Activated naive CD4-positive, alpha-beta T cell treated with anti-CD3 and anti-CD28 coated beads, Interleukin-2, amount 50 U/mL, for 72 hours (primary cell): ENCODE measurements at regions not wholly inside any gene's neighbourhood (a gene's known extent, or its start where the extent isn't known, plus 50 kb on each side); places are given as distances from the start of the nearest gene placed in this dataset.
"Not testable (repeated sequence)": the region's sequence is repeated elsewhere in the genome, so short reads cannot be mapped to it uniquely, and the experiment has no call there.

ENCODE experiments used
- ATAC-seq, 2 donors: fragments of 150-1000 bp; cut with Tn5 transposase; 2 replicates each; pipeline ENCODE4 v1.10.0; 2021; ENCODE audit warnings: mild to moderate bottlenecking in 2 of 2, moderate library complexity in 2 of 2
- DNase-seq, 2 donors: peaks; one replicate each; pipeline ENCODE4 v3.0.0; 2021 to 2022; ENCODE audit warnings: low spot score in 2 of 2
- H3K27ac Mint-ChIP-seq, 2 donors: one replicate each; pipeline ENCODE4 v1.8.0; 2022; ENCODE audit warnings: mild to moderate bottlenecking in 2 of 2, mixed read lengths in 2 of 2
- H3K36me3 Mint-ChIP-seq, 2 donors: one replicate each; pipeline ENCODE4 v1.8.0; 2022; ENCODE audit warnings: mixed read lengths in 2 of 2
- H3K9me3 Mint-ChIP-seq, 2 donors: one replicate each; pipeline ENCODE4 v1.8.0; 2022; ENCODE audit warnings: mixed read lengths in 2 of 2

DNA sequence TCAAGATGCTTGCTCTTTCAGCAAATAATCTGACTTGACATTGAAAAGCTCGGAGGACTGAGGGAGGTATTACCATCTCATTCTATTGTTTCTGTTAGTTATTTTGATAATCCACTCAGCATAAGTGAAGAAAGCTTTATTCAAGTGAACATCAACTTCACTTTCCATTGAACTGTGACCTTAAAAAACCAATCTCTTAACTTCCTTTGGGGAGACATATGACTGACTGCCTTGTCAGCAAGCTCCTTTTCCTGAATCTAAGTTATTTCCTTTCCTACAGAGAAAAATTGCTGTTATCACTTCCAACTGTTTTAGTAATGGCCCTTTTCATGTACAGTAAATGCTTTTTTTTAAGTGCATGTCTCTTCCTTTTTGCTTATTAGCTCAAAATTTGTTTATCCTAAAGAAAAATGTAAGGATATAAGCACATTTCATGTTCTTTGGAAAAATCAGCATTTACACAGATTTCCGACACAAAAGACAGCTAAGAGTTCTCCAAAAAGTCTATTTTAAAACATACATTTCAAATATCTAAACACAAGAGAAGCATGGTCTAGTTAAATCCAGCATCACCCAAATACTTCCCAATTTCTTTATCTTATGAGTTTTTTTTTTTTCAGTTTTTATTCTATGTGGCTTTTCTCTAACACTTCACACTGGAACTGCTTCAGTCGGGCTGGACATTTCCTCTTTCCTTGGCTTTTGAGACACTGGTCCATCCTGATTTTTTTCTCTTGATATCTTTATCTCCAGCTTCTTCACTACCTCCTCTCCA, 117.9 kb upstream of the DAB2 start:
- Mint-ChIP-seq H3K27ac (no peak overlapping the region), H3K9me3 (no peaks in the 10 kb centered on the region), H3K36me3 (no peaks in the 10 kb centered on the region)
- DNase-seq (no peak), ATAC-seq (no peak)

DNA sequence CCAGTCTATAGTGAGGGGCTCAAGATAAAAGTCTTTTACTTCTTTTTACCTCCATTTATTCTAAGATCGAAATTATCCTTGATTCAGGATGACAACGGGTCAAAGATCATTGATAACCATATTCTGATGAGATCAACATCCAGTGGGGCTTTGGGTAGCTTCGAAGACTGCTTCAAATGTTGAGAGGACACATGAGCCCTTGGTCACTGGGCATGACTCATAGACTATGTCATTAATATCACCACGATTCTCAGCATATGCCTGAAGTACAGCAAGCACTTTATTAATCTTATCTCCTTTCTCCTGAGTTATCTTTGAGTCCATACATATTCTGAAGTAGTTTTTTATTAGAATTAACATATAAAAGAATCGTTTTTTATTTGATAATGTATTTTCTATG, 117.1 kb upstream of the DAB2 start:
- no peak for DNase-seq
- no peaks in the 10 kb centered on the region for H3K36me3 Mint-ChIP-seq
- ATAC-seq = no peak
- H3K27ac Mint-ChIP-seq = no peak overlapping the region
- no peaks in the 10 kb centered on the region for H3K9me3 Mint-ChIP-seq

DNA sequence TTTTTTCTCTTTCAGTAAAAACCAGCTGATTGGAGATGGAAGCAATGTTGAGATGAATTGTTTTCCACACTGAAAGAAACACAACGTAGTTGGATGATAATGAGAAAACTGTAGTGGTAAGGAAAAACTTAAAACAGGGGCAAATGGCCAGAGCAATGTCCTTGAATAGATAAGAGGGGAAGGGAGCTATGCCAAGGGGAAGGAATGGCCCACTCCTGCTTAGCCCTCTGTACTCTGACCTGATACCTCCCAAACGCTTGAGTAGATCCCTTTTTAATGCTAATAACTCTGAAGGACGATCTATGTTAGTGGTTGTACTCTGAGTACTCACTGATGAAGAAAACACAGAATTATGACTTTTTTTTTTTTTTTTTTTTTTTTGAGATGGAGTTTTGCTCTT, 114.7 kb upstream of the DAB2 start:
- H3K9me3 Mint-ChIP-seq = no peaks in the 10 kb centered on the region
- no peak overlapping the region for H3K27ac Mint-ChIP-seq
- ATAC-seq = no peak
- DNase-seq = no peak
- H3K36me3 Mint-ChIP-seq = no peaks in the 10 kb centered on the region

DNA sequence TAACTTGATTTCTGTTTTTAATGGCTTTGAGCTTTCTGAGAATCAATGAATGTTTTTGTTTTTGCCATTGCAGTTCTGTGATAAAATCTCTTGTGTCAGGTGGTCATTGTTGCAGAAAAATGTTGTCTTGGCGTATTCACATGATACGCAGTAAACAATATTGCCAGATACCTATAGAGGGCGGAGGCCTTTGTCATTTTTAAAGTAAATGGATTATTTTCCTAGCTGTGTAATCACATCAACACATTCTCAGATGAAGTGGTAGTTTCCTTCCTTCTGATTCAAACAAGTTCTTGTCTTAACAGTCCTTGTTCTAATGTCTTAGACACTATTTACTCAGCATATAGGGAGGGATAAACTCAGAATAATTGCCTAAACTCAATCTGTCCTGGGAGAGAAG, 109.9 kb upstream of the DAB2 start:
- DNase-seq (no peak), ATAC-seq (no peak)
- Mint-ChIP-seq H3K27ac (no peak overlapping the region), H3K36me3 (no peaks in the 10 kb centered on the region), H3K9me3 (no peaks in the 10 kb centered on the region)

DNA sequence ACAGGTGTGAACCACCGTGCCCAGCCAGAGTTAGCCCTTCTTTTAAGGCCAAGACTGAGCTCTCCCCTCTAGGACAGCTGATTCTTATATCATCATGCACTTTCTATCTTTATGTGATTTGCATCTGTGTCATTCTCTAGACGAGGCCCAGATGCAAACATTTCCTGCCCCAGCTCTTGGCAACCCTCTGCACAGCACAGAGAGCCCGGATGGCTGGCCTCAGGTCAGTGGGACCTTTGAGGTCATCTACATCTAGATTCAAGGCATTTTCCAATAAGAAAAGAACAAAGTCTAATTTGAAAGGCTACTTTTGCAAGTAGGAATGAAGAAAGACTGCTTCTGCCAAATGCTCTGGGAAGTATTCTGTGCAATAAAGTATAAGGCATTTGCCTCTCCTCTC, 109.0 kb upstream of the DAB2 start:
- no peak for DNase-seq
- ATAC-seq = no peak
- Mint-ChIP-seq H3K27ac (no peak overlapping the region), H3K9me3 (no peaks in the 10 kb centered on the region), H3K36me3 (no peaks in the 10 kb centered on the region)

DNA sequence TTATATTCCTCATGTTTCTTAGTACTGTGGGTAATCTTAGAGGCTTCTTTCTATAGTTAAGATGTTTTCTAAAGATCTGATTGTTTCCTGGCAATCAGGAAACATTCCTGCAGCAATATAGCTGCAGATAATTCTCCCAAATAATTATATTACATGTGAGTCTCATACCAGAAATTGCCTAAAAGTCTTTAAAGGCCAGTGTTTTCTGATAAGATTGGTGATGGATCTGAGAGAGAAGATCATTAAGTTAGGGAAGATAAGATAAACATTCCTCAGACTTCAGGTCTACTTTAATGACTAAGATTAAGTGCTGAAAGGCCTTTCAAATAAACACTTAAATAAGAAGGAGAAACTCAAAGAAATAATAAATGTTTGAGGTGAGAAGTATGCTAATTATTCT, 107.7 kb upstream of the DAB2 start:
- DNase-seq (no peak), ATAC-seq (no peak)
- H3K27ac Mint-ChIP-seq = no peak overlapping the region

DNA sequence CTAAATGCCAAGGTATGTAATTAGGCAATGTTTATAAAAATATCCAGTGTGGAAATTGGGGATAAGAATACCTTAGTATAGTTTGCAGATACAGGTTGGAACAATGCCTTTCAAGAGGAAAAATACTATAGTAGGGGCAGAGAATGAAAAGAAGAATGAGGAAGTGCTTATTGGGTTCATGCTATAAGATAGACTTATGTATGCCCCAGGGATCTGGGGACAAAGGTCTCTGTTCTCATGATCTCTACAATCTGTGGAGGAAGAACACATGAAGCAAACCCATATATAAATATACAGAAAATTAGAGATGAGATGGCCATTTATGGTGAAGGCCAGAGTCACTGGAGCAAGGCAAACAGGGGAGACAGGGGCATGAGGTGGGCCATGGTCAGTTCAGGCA, 106.5 kb upstream of the DAB2 start:
- no peak for ATAC-seq
- Mint-ChIP-seq H3K9me3 (no peaks in the 10 kb centered on the region), H3K36me3 (no peaks in the 10 kb centered on the region), H3K27ac (no peak overlapping the region)
- DNase-seq = no peak

More for the DNA sequence above, 107.7 kb upstream of the DAB2 start:
- Mint-ChIP-seq H3K9me3 (no peaks in the 10 kb centered on the region), H3K36me3 (no peaks in the 10 kb centered on the region)

DNA sequence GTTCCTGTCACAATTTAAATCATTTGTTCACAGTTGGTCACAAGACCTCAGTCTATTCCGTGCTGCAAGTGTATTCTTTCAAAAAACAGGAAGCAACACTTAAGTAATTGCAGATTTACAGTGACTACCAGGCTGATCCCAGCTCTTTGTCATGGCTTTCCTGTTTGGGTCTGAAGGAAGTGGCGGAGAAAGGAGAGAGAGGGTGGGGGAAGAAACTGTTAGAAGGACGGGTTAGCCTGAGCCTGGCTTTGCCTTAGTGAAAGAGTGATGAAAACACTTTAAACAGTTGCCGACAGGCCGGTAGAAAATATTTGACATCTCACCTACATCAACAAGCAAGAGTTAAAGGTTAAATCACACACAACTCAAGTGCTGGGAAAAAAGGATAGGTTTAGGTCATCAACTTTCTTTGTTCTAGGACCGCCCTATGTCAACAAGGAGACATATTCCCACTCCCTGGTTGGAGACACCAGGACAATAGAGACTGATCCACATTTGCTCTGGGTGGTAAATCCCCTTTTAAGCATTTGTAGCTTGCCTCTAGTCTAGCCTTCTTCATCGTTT, 102.2 kb upstream of the DAB2 start:
- Mint-ChIP-seq H3K9me3 (no peaks in the 10 kb centered on the region), H3K36me3 (no peaks in the 10 kb centered on the region), H3K27ac (no peak overlapping the region)
- ATAC-seq (no peak), DNase-seq (no peak)

DNA sequence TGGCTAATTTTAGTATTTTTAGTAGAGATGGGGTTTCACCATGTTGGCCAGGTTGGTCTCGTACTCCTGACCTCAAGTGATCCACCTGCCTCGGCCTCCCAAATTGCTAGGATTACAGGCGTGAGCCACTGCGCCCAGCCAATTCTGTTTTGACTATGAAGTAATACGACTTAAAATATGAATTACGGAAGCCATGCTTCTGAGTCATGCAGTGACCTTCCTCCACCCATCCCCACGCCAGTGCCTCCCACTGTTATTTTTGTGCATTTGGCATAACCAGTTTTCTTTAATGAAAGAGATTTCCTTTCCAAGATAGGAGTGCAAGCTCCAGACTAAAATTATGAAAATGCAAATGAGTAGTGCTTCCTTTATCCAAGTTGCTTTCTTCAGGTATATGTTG, 101.0 kb upstream of the DAB2 start:
- not testable (repeated sequence) for H3K27ac Mint-ChIP-seq, DNase-seq, H3K9me3 Mint-ChIP-seq, H3K36me3 Mint-ChIP-seq, ATAC-seq

DNA sequence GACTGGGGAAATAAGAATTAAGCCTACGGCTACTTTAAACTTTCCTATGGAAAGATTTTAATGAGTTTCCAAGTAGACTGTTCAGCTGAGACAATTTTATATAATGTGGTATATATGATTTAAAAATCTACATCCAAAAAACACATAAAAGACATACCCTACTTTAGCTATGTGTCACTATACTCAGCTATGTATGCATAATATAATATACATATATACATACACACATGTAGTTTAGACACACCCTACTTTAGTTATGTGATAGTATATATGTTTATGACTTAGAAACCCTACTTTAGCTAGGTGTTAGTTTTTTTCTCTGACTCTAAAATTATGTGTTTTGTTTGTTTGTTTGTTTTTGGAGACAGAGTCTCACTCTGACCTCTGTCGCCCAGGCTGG, 100.5 kb upstream of the DAB2 start:
- H3K9me3 Mint-ChIP-seq = no peaks in the 10 kb centered on the region
- H3K27ac Mint-ChIP-seq = no peak overlapping the region
- no peaks in the 10 kb centered on the region for H3K36me3 Mint-ChIP-seq
- DNase-seq (no peak), ATAC-seq (no peak)

DNA sequence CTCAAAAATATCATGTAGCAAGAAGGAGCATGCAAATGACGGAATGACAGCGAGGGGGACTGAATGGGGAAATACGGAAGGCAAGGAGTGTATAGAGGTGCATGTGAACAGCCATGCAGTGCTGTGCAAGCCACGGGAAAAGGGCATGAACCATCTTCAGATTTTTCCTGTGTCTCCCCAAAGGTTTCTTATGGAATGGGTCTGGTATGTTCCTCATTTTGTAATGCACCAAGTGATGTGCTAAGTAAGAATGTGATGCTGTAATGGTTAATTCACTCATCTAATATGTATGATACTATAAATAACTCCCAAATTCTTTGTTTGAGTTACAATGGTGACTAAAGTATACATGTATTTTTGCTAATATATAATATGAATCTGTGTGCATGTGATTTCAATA, 99.0 kb upstream of the DAB2 start:
- ATAC-seq = no peak
- Mint-ChIP-seq H3K36me3 (no peaks in the 10 kb centered on the region), H3K9me3 (no peaks in the 10 kb centered on the region), H3K27ac (no peak overlapping the region)
- no peak for DNase-seq

DNA sequence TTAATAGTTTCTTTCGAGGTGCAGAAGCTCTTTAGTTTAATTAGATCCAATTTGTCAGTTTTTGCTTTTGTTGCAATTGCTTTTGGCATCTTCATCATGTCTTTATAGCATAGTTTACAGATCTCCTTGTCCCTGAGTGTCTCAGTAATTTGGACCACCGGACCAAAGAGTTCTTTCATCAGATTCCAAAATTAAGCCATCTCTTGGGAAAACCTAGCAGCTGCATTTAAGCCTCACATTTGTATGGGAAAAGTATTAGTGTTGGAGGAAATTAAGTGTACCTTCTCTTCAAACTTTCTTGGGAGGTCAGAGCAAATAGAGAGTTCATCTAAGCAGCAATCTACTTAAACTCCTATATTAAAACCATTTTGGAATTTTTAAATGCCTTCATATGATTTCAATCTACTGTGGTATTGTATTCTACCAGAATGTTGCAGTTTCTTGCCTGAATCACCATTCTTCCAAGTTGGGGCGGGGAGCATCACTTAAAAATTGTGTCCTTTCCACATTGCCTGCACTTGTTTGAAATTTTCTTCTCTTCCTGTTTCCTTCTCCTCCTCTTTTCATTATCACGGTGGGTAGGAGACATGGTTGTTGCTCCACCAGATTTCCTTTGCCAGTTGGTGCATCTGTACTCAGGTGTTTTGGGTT, 97.3 kb upstream of the DAB2 start:
- Mint-ChIP-seq H3K27ac (no peak overlapping the region), H3K9me3 (no peaks in the 10 kb centered on the region), H3K36me3 (no peaks in the 10 kb centered on the region)
- ATAC-seq (no peak), DNase-seq (no peak)

DNA sequence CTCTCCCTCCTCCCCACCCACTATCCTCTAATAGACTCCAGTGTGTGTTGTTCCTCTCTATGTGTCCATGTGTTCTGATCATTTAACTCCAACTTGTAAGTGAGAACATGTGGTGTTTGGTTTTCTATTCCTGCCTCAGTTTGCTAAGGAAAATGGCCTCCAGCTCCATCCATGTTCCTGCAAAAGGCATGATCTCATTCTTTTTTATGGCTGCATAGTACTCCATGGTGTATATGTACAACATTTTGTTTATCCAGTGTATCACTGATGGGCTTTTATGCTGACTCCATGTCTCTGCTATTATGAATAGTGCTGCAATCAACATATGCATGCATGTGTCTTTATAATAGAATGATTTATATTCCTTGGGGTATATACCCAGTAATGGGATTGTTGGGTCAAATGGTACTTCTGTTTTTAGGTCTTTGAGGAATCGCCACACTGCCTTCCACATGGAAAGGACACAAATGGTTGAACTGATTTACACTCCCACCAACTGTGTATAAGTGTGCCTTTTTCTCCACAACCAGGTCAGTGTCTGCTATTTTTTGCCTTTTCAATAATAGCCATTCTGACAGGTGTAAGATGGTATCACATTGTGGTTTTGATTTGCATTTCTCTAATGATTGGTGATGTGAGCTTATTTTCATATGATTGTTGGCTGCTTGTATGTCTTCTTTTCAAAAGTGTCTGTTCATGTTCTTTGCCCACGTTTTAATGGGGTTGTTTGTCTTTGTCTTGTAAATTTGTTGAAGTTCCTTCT, 96.5 kb upstream of the DAB2 start:
- Mint-ChIP-seq H3K27ac (no peak overlapping the region), H3K9me3 (no peaks in the 10 kb centered on the region), H3K36me3 (no peaks in the 10 kb centered on the region)
- DNase-seq = no peak
- no peak for ATAC-seq

DNA sequence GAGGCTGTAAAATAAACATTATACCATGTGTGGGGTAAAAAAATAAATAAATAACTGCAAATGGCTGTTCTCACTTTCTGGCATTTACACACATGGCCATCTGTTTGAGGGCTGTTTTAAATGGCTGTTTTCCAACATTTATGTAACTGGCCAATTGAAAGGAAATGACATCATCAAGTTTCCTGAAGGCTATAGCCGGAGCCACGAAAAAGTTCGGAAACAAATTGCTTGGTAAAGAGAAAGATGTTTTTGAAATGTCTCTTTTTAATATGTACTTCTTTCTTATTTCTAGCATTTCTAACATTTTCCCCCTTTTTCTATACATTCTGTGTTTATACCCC, 95.4 kb upstream of the DAB2 start:
- no peak overlapping the region for H3K27ac Mint-ChIP-seq

DNA sequence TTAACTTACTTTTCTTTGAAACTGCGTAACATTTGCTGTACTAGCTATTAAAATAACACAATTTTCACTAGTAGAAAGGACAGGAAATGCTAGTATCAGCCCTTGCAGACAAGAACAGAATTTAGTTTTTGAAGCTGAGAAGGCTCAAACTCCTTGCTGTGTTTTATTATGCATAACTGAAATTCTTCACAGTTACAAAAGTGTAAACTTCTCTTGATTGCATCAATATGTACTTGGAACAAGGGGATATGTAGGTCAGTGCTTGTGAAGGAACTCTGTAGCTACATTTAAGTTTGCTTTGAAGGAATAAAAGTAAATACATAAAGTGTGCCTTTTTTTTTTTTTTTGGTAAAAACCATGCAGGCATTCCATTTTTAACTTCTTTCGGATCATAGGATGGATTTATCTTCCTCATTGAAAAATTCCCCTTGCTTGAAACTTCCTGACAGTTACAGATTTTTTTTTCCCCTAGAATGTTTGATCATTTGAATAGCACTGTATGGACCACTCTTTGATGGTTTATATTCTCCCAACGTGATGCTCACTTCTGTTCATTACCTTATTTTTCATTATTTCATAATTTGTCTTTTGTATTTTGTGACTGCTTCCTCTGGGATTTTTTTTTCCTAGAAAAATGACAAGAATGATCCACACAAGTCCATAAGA, 94.9 kb upstream of the DAB2 start:
- Mint-ChIP-seq H3K36me3 (no peaks in the 10 kb centered on the region), H3K27ac (no peak overlapping the region), H3K9me3 (no peaks in the 10 kb centered on the region)
- DNase-seq (no peak), ATAC-seq (no peak)

More for the DNA sequence above, 95.4 kb upstream of the DAB2 start:
- no peaks in the 10 kb centered on the region for H3K36me3 Mint-ChIP-seq
- no peak for ATAC-seq
- DNase-seq = no peak
- no peaks in the 10 kb centered on the region for H3K9me3 Mint-ChIP-seq

DNA sequence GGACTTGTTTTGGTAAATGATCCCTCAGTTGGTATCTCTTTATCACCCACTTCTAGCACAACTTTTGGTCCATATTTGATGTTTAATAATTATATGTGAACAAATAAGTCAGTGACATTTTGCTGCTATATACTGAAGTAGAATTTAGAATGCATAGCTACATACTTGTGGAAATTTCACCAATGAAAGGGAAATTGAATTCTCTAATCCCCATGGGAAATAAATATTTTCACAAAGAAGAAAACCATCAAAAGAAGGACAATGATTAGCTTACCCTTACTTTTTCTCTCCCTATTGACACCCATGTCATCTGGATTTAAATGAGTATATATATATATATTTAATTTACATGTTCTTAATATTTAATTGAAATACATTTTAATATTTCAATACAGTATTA, 94.3 kb upstream of the DAB2 start:
- ATAC-seq (no peak), DNase-seq (no peak)
- Mint-ChIP-seq H3K9me3 (no peaks in the 10 kb centered on the region), H3K36me3 (no peaks in the 10 kb centered on the region), H3K27ac (no peak overlapping the region)

DNA sequence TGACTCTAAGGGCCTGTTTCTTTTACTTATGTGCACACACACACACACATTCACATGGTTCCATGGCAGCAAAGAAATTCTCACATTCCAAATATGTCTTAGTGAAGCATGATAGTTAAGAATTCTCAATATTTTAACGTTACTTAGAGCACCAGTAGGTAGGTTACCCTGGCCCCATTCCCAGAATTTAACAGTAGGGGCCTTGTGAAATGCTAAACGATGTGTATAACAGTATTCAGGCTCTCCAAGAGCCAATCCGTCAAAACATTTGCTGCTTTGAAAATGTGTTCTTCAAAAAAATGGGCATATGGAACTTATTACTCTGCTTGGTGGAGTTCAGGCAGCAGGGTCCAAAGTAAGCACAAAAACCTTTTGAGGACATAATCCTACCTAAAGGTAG, 93.7 kb upstream of the DAB2 start:
- H3K36me3 Mint-ChIP-seq = no peaks in the 10 kb centered on the region
- H3K9me3 Mint-ChIP-seq = no peaks in the 10 kb centered on the region
- no peak for ATAC-seq

More for the DNA sequence above, 93.7 kb upstream of the DAB2 start:
- DNase-seq = no peak
- H3K27ac Mint-ChIP-seq = no peak overlapping the region
